ENCODE measurements at regions not wholly inside any gene's neighbourhood (a gene's known extent, or its start where the extent isn't known, plus 50 kb on each side); places are given as distances from the start of the nearest gene placed in this dataset.
A peak's percentile ranks its signal among the peaks of the same experiment; 100 is the strongest.

GRCh38 chr12:3947781-3948180 is 74.6 kb upstream of the PARP11 start:
- no peak for DNase-seq
- Mint-ChIP-seq H3K27me3 (ENCODE audit: low read depth in 3 of 3) (peaks cover 0 to 5% (median 5%) of the 10 kb centered on the region in 3 donors), H3K27ac (no peak overlapping the region), H3K36me3 (no peaks in the 10 kb centered on the region), H3K4me1 (peaks cover 0 to 7% of the 10 kb centered on the region in 2 donors), H3K4me3 (no peak overlapping the region), H3K9me3 (no peaks in the 10 kb centered on the region)

GRCh38 chr12:3945671-3946070 is 72.5 kb upstream of the PARP11 start:
- peaks cover 0 to 7% of the 10 kb centered on the region in 2 donors for H3K4me1 Mint-ChIP-seq
- H3K27ac Mint-ChIP-seq: no peak overlapping the region
- no peak for DNase-seq
- H3K9me3 Mint-ChIP-seq: no peaks in the 10 kb centered on the region
- H3K27me3 Mint-ChIP-seq (ENCODE audit: low read depth in 3 of 3): peaks cover 0 to 5% (median 0%) of the 10 kb centered on the region in 3 donors
- no peak overlapping the region for H3K4me3 Mint-ChIP-seq
- no peaks in the 10 kb centered on the region for H3K36me3 Mint-ChIP-seq

DNA sequence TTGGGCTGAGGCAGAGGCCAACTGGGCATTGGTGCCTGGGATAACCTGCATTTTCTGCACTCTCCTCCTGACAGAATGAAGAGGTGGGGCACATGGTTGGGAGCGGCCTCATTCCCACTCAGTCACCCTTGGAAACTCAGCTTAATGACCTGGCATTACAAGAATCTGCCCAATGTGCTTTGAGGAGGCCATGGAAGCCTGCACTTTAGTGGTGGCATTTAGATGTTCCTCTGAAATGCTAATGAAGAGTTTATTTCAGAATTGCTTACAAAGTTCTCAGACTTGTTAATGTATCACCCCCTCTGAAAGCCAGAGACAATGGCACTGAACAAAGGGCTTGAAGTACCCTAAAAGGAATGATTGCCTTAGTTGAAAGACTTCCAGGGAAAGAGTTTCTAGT is 71.4 kb upstream of the PARP11 start:
- DNase-seq: no peak
- Mint-ChIP-seq H3K27me3 (ENCODE audit: low read depth in 3 of 3) (peaks cover 0 to 5% (median under 1%) of the 10 kb centered on the region in 3 donors), H3K4me3 (no peak overlapping the region), H3K36me3 (no peaks in the 10 kb centered on the region), H3K4me1 (peaks cover 0 to 7% of the 10 kb centered on the region in 2 donors), H3K9me3 (no peaks in the 10 kb centered on the region), H3K27ac (no peak overlapping the region)

DNA sequence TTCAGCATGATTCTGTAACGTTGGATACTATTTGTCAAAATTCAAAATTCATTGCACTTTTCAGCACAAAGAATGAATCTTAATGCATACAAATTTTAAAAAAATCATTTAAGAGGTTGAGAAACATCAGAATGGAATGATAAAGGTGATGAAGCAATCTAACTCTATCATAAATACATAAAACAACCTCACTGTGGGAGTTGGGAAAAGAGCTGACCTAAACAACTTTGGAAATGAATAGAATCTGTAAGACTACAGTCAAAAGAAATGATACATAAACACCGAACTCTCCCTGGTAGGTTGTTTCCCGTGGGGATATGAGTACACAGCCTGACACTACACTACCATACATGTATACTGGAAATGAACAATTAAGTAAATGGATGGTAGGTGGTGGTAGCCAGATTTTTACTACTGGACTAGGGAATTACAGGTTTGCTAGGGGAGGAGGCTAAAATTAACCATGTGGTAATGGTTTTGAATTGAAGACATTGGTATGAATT is 64.9 kb upstream of the PARP11 start:
- Mint-ChIP-seq H3K27ac (no peak overlapping the region), H3K27me3 (ENCODE audit: low read depth in 3 of 3) (peaks cover 0 to 17% (median 2%) of the 10 kb centered on the region in 3 donors), H3K4me1 (peaks cover 2 to 7% of the 10 kb centered on the region in 2 donors), H3K4me3 (no peak overlapping the region), H3K36me3 (no peaks in the 10 kb centered on the region), H3K9me3 (no peaks in the 10 kb centered on the region)
- no peak for DNase-seq

DNA sequence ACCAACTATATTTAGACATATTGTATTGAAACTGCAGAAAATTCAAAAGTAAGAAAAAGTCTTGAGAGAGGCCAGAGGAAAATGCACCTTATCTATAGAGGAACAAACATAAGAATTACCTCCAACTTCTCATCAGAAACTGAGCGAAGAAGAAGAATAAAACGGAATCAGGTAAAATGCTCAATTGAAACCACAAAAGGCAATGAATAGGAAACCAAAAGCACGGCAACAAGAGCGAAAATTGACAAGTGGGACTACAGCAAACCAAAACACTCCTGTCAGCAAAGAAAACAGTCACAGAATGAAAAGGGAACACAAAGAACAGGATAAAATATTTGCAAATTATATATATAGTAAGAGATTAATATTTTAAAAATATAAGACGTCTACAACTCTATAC is 61.9 kb upstream of the PARP11 start:
- no peak for DNase-seq
- H3K27ac Mint-ChIP-seq: peak overlapping the region in 1 of 6 donors; percentile 42
- H3K4me1 Mint-ChIP-seq: peaks cover 2 to 7% of the 10 kb centered on the region in 2 donors
- no peaks in the 10 kb centered on the region for H3K9me3 Mint-ChIP-seq
- peaks cover 0 to 17% (median 2%) of the 10 kb centered on the region in 3 donors for H3K27me3 Mint-ChIP-seq (ENCODE audit: low read depth in 3 of 3)
- no peak overlapping the region for H3K4me3 Mint-ChIP-seq
- H3K36me3 Mint-ChIP-seq: no peaks in the 10 kb centered on the region

DNA sequence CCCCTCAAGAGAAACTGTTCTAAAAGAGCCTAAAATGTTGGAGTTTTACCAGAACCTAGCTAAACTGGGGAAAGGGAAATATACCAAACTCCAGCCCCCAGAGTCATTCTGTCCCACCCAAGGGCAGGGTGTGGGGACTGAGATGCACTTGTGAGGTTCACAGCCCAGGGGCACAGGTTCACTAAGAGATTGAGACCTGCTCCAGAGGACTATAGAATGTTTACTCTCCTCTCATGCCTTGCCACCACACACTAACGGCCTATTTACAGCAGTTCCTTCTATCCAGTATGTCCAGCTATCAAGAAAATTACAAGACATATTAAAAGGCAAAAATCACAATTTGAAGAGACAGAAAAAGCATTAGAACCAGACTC is 60.6 kb upstream of the PARP11 start:
- no peak for DNase-seq
- H3K4me3 Mint-ChIP-seq: no peak overlapping the region

GRCh38 chr12:3933074-3933818 is 60.0 kb upstream of the PARP11 start:
- Mint-ChIP-seq H3K4me3 (no peak overlapping the region), H3K4me1 (peaks cover 2 to 7% of the 10 kb centered on the region in 2 donors), H3K9me3 (no peaks in the 10 kb centered on the region), H3K27ac (no peak overlapping the region), H3K27me3 (ENCODE audit: low read depth in 3 of 3) (peaks cover 0 to 29% (median 0%) of the 10 kb centered on the region in 3 donors), H3K36me3 (no peaks in the 10 kb centered on the region)
- DNase-seq: no peak

More for the DNA sequence above, 60.6 kb upstream of the PARP11 start:
- H3K36me3 Mint-ChIP-seq: no peaks in the 10 kb centered on the region
- H3K9me3 Mint-ChIP-seq: no peaks in the 10 kb centered on the region
- H3K27me3 Mint-ChIP-seq (ENCODE audit: low read depth in 3 of 3): peaks cover 0 to 25% (median 0%) of the 10 kb centered on the region in 3 donors
- no peak overlapping the region for H3K27ac Mint-ChIP-seq
- H3K4me1 Mint-ChIP-seq: peaks cover 2 to 7% of the 10 kb centered on the region in 2 donors

- no peak overlapping the region for H3K4me3 Mint-ChIP-seq
- peaks cover 0 to 29% (median 3%) of the 10 kb centered on the region in 3 donors for H3K27me3 Mint-ChIP-seq (ENCODE audit: low read depth in 3 of 3)
- H3K4me1 Mint-ChIP-seq: peaks cover 2 to 7% of the 10 kb centered on the region in 2 donors
Observed at GRCh38 chr12:3931776-3932175, 58.6 kb upstream of the PARP11 start.

DNA sequence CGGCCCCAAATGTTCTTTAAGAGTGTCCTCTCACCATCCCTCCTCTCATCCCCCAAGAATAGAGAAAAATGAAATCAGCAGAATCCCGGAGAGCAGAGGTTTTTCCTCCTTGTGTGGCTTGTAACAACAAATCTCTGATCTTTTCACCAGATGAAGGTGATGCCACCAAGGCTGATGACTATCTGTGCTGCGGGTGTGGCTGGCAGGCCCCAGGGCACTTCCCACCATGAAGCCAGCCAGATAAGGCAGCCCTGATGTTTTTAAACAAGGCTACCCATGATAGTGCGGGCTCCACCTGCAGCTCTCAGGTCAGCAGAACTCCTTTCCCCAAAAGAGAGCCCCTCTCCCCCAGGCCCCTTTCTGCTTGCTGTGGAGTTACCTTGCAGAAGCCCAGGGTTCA is 58.0 kb upstream of the PARP11 start:
- Mint-ChIP-seq H3K4me3 (no peak overlapping the region), H3K9me3 (no peaks in the 10 kb centered on the region), H3K4me1 (peaks cover 2 to 7% of the 10 kb centered on the region in 2 donors), H3K27ac (no peak overlapping the region), H3K36me3 (no peaks in the 10 kb centered on the region), H3K27me3 (ENCODE audit: low read depth in 3 of 3) (peaks cover 0 to 34% (median 3%) of the 10 kb centered on the region in 3 donors)
- DNase-seq: no peak

More at GRCh38 chr12:3931776-3932175, 58.6 kb upstream of the PARP11 start:
- DNase-seq: no peak
- no peak overlapping the region for H3K27ac Mint-ChIP-seq
- H3K36me3 Mint-ChIP-seq: no peaks in the 10 kb centered on the region
- H3K9me3 Mint-ChIP-seq: no peaks in the 10 kb centered on the region

DNA sequence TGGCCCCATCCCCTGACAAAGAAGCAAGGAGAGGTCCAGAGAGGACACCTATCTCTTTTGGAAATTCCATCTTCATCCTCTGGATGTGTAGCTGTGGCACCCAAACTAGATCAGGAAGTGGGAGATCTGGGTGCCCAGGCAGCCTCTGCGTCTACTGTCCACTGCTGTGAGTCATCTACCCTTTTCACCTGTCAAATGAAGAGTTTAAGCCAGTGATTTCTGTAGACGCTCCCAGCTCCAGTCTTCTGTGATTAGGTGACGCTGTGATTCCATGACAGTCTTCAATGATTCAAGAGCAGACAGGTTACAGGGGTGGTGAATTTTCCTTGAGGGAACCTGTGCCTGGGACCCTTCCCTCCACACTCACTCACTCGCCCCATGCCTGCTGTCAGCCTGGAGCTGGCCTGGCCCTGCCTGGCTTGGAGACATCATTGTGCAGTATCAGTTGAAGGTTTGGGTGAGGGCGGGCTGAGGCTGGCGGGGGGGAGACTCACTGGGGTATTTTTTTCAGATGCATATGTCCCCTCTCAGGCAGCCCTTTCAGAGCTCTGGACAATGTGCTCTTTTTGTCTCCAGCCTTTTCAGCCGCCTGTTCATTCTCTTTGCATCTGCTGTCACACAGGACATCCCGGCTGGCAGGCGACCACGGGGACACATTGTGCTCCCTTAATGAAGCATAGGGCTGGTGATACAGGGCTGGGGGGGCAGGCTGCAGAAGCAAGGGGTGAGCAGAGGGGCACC is 56.8 kb upstream of the PARP11 start:
- DNase-seq: no peak
- no peak overlapping the region for H3K27ac Mint-ChIP-seq
- H3K4me3 Mint-ChIP-seq: no peak overlapping the region
- no peaks in the 10 kb centered on the region for H3K36me3 Mint-ChIP-seq
- peaks cover under 1 to 5% of the 10 kb centered on the region in 2 donors for H3K4me1 Mint-ChIP-seq
- H3K27me3 Mint-ChIP-seq (ENCODE audit: low read depth in 3 of 3): peaks cover 0 to 33% (median 5%) of the 10 kb centered on the region in 3 donors
- H3K9me3 Mint-ChIP-seq: no peaks in the 10 kb centered on the region

GRCh38 chr12:3928538-3929184 is 55.5 kb upstream of the PARP11 start:
- no peak for DNase-seq
- H3K4me1 Mint-ChIP-seq: no peaks in the 10 kb centered on the region

GRCh38 chr12:3925621-3926020 is 52.4 kb upstream of the PARP11 start:
- H3K4me3 Mint-ChIP-seq: no peak overlapping the region
- no peaks in the 10 kb centered on the region for H3K36me3 Mint-ChIP-seq
- H3K27me3 Mint-ChIP-seq (ENCODE audit: low read depth in 3 of 3): peaks cover 0 to 25% (median 5%) of the 10 kb centered on the region in 3 donors
- no peak overlapping the region for H3K27ac Mint-ChIP-seq
- no peak for DNase-seq
- no peaks in the 10 kb centered on the region for H3K9me3 Mint-ChIP-seq
- H3K4me1 Mint-ChIP-seq: no peaks in the 10 kb centered on the region

More at GRCh38 chr12:3928538-3929184, 55.5 kb upstream of the PARP11 start:
- no peak overlapping the region for H3K4me3 Mint-ChIP-seq
- H3K27me3 Mint-ChIP-seq (ENCODE audit: low read depth in 3 of 3): peaks cover 0 to 27% (median 5%) of the 10 kb centered on the region in 3 donors
- no peaks in the 10 kb centered on the region for H3K36me3 Mint-ChIP-seq
- no peaks in the 10 kb centered on the region for H3K9me3 Mint-ChIP-seq
- H3K27ac Mint-ChIP-seq: no peak overlapping the region

- H3K9me3 Mint-ChIP-seq: no peaks in the 10 kb centered on the region
- no peak overlapping the region for H3K4me3 Mint-ChIP-seq
- H3K27me3 Mint-ChIP-seq (ENCODE audit: low read depth in 3 of 3): peaks cover 0 to 24% (median 5%) of the 10 kb centered on the region in 3 donors
- no peak overlapping the region for H3K27ac Mint-ChIP-seq
- no peaks in the 10 kb centered on the region for H3K36me3 Mint-ChIP-seq
- no peak for DNase-seq
- no peaks in the 10 kb centered on the region for H3K4me1 Mint-ChIP-seq
Observed at GRCh38 chr12:3924761-3925160, 51.6 kb upstream of the PARP11 start.

- no peak overlapping the region for H3K4me3 Mint-ChIP-seq
- no peaks in the 10 kb centered on the region for H3K9me3 Mint-ChIP-seq
- no peak overlapping the region for H3K27ac Mint-ChIP-seq
- H3K36me3 Mint-ChIP-seq: no peaks in the 10 kb centered on the region
- DNase-seq: no peak
- H3K27me3 Mint-ChIP-seq (ENCODE audit: low read depth in 3 of 3): peaks cover 0 to 12% (median 5%) of the 10 kb centered on the region in 3 donors
- H3K4me1 Mint-ChIP-seq: no peaks in the 10 kb centered on the region
Observed at GRCh38 chr12:3923021-3923420, 49.8 kb upstream of the PARP11 start.

Measured in immature natural killer cell (primary cell).